CD8-positive, alpha-beta memory T cell (primary cell): ENCODE measurements at regions not wholly inside any gene's neighbourhood (a gene's known extent, or its start where the extent isn't known, plus 50 kb on each side); places are given as distances from the start of the nearest gene placed in this dataset.
A peak's percentile ranks its signal among the peaks of the same experiment; 100 is the strongest.

Experiments
- CTCF ChIA-PET: fragments of 350-600 bp; sonication (Branson Sonifier 250); formaldehyde crosslinking; loops from one replicate; lab custom pipeline; 2021; ENCODE audit warnings: antibody characterized with exemption; lab: Charles Lee
- POLR2A ChIA-PET: fragments of 350-600 bp; sonication (Branson Sonifier 250); formaldehyde crosslinking; loops from one replicate; lab custom pipeline; 2021; ENCODE audit warnings: antibody characterized with exemption; lab: Charles Lee
- DNase-seq, 5 donors: peaks; one replicate each; pipeline versions ENCODE4 v3.0.0 to v3.0.0-alpha.2; 2020 to 2022; ENCODE audit warnings: mixed read lengths in 1 of 5
- H3K27ac ChIP-seq: one replicate; pipeline ENCODE4 v1.7.0; 2013; ENCODE audit warnings: low read depth, mild to moderate bottlenecking, low read length, moderate library complexity
- H3K27me3 ChIP-seq: 2 replicates; pipeline ENCODE4 v1.7.0; 2013; ENCODE audit warnings: low read length, mild to moderate bottlenecking; ENCODE audit not compliant: insufficient read depth, poor library complexity, severe bottlenecking
- H3K36me3 ChIP-seq: 2 replicates; pipeline ENCODE4 v1.7.0; 2013; ENCODE audit warnings: mild to moderate bottlenecking, low read length, moderate library complexity; ENCODE audit not compliant: insufficient read depth
- H3K4me1 ChIP-seq: 2 replicates; pipeline ENCODE4 v1.7.0; 2013; ENCODE audit warnings: mild to moderate bottlenecking, low read length, moderate library complexity; ENCODE audit not compliant: insufficient read depth
- H3K4me3 ChIP-seq: 2 replicates; pipeline ENCODE4 v1.7.0; 2013; ENCODE audit warnings: mild to moderate bottlenecking, low read length
- H3K9me3 ChIP-seq: 2 replicates; pipeline ENCODE4 v1.7.0; 2013; ENCODE audit warnings: mild to moderate bottlenecking, low read length
- H3K27ac Mint-ChIP-seq, 8 donors: one replicate each; pipeline ENCODE4 v1.8.0; 2020 to 2021; ENCODE audit warnings: mixed read lengths in 8 of 8, mild to moderate bottlenecking in 6 of 8, inconsistent platforms in 3 of 8, moderate library complexity in 3 of 8
- H3K27me3 Mint-ChIP-seq, 2 donors: one replicate each; pipeline ENCODE4 v1.8.0; 2020 to 2021; ENCODE audit warnings: mixed read lengths in 2 of 2, mild to moderate bottlenecking in 1 of 2, moderate library complexity in 1 of 2
- H3K36me3 Mint-ChIP-seq, 3 donors: one replicate each; pipeline ENCODE4 v1.8.0; 2020 to 2021; ENCODE audit warnings: mixed read lengths in 3 of 3, inconsistent platforms in 1 of 3, mild to moderate bottlenecking in 1 of 3
- H3K4me1 Mint-ChIP-seq, 3 donors: one replicate each; pipeline ENCODE4 v1.8.0; 2020 to 2021; ENCODE audit warnings: mixed read lengths in 3 of 3, inconsistent platforms in 1 of 3, mild to moderate bottlenecking in 1 of 3
- H3K4me3 Mint-ChIP-seq, 7 donors: one replicate each; pipeline ENCODE4 v1.8.0; 2020 to 2021; ENCODE audit warnings: mixed read lengths in 7 of 7, mild to moderate bottlenecking in 6 of 7, moderate library complexity in 4 of 7, inconsistent platforms in 2 of 7
- H3K9me3 Mint-ChIP-seq, 5 donors: one replicate each; pipeline ENCODE4 v1.8.0; 2020 to 2022; ENCODE audit warnings: mixed read lengths in 5 of 5, mild to moderate bottlenecking in 3 of 5, moderate library complexity in 2 of 5, inconsistent platforms in 1 of 5

DNA sequence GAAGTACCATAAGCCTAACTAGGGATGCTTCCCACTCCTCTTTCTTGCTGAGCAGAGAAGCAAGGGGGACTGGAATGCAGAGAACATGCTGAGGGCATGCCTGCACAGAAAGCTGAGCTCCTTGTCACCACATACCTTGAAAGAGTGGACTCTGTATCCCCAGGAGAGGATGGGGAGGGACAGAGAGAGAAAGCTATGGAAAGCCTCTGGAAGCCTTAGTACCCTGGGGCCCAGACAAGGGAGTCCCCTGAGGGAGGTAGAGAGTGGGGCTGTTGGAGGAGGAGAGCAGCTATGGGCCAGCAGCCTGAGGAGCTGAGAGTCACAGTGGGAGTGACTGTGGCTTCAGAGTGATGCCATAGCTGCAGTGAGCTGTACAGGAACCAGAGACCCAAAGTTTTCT lies 77.9 kb downstream of the RTL9 start:
- H3K27me3 ChIP-seq: no peaks in the 10 kb centered on the region
- H3K4me1 Mint-ChIP-seq: no peaks in the 10 kb centered on the region
- H3K36me3 ChIP-seq: no peaks in the 10 kb centered on the region
- peaks cover 20 to 25% of the 10 kb centered on the region in 2 donors for H3K27me3 Mint-ChIP-seq
- no peaks in the 10 kb centered on the region for H3K9me3 ChIP-seq
- peaks cover 0 to 2% (median 0%) of the 10 kb centered on the region in 5 donors for H3K9me3 Mint-ChIP-seq
- H3K4me1 ChIP-seq: no peaks in the 10 kb centered on the region
- DNase-seq: no peak
- POLR2A ChIA-PET: no interaction called here
- H3K27ac Mint-ChIP-seq: no peak overlapping the region
- CTCF ChIA-PET: no interaction called here
- H3K27ac ChIP-seq: no peak overlapping the region
- no peaks in the 10 kb centered on the region for H3K36me3 Mint-ChIP-seq
- no peak overlapping the region for H3K4me3 ChIP-seq
- no peak overlapping the region for H3K4me3 Mint-ChIP-seq

DNA sequence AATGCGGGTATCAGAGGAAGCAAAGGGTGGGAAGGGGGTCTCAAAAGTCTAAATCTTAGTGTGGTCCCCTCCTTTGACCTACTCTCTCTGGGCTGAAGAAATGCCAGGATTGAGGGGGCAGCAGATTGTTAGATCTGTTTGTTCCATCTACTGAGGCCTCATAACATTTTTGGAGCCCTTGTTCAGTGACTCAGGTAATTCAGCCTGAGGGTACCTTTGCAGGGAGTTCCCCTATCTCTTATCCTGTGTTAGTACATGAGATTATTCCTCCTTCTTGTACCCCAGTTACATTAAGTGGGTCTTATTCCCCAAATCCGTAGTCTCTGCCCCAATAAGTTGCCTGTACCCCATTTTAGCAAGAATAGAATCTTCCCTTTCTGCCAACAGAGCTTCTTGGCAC lies 79.0 kb downstream of the RTL9 start:
- no peaks in the 10 kb centered on the region for H3K4me1 ChIP-seq
- Mint-ChIP-seq H3K4me1 (no peaks in the 10 kb centered on the region), H3K36me3 (no peaks in the 10 kb centered on the region), H3K27ac (no peak overlapping the region), H3K27me3 (peaks cover 17 to 31% of the 10 kb centered on the region in 2 donors), H3K9me3 (peaks cover 0 to 2% (median 0%) of the 10 kb centered on the region in 5 donors), H3K4me3 (no peak overlapping the region)
- H3K27ac ChIP-seq: no peak overlapping the region
- H3K36me3 ChIP-seq: no peaks in the 10 kb centered on the region
- no peaks in the 10 kb centered on the region for H3K27me3 ChIP-seq
- POLR2A ChIA-PET: no interaction called here
- no peak for DNase-seq
- H3K4me3 ChIP-seq: no peak overlapping the region
- CTCF ChIA-PET: no interaction called here
- no peaks in the 10 kb centered on the region for H3K9me3 ChIP-seq

DNA sequence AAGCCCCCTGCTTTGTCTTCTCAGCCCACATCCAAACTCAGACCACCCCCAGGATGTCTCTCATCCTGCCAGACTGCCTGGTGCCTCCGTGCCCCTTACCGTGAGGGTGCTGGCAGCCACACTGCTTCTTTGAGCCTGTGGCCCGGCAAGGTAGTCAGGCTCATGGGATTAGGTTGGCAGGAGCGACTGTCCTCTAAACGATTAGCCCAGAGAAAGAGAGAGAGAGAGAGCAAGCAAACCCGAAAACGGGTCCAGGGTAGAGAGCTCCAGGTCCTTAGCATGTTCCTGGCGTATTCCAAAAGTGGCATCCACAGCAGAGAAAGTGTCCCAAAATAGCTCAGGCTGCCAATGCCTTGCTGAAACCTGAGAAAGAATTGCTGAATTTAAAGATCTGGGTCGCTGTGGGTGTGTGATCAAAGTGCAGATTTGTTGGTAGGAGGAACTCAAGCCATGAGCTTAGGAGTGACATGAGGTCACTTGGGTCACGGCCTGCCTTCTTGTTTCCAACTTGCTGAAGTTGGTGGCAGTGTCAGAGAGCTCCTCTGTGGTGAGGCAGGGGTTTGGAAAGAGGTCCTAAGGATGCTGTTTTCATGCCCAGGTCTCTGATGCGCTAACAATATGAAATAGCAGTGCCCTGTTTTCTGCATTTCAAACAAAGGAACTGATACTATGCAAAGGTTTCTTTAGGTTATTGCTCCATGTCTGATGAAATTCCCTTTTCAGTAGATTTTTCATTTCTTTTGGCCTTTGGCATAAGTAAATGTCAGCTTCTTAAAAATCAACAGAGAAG lies 81.6 kb downstream of the RTL9 start:
- Mint-ChIP-seq H3K9me3 (peaks cover 0 to 2% (median 0%) of the 10 kb centered on the region in 5 donors), H3K27me3 (peaks cover 11 to 31% of the 10 kb centered on the region in 2 donors), H3K36me3 (no peaks in the 10 kb centered on the region), H3K4me1 (no peaks in the 10 kb centered on the region), H3K4me3 (no peak overlapping the region), H3K27ac (no peak overlapping the region)
- DNase-seq: no peak
- no peak overlapping the region for H3K4me3 ChIP-seq
- no peaks in the 10 kb centered on the region for H3K9me3 ChIP-seq
- H3K36me3 ChIP-seq: no peaks in the 10 kb centered on the region
- H3K4me1 ChIP-seq: no peaks in the 10 kb centered on the region
- no peak overlapping the region for H3K27ac ChIP-seq
- CTCF ChIA-PET: no interaction called here
- H3K27me3 ChIP-seq: no peaks in the 10 kb centered on the region
- POLR2A ChIA-PET: no interaction called here

DNA sequence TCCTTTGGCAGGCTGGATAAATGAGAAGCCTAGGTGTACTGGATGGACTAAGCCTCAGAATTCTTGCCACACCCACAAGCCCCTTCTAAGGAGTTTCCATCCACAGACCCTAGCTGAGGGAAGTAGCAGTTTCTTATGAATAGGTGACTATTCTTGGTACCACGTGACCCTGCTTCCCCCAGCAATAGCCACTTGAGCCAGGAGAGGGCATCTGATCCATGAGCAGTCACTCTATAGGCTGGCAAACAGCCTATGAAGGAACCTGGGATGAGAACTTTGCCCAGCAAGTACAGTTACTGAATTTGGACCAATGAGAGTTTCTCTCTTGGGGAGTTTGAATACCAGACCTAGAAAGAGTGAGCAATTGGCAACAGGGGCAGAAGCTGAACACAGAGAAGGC lies 84.0 kb downstream of the RTL9 start:
- no peaks in the 10 kb centered on the region for H3K27me3 ChIP-seq
- Mint-ChIP-seq H3K27ac (no peak overlapping the region), H3K36me3 (no peaks in the 10 kb centered on the region), H3K4me3 (no peak overlapping the region), H3K4me1 (no peaks in the 10 kb centered on the region), H3K9me3 (peaks cover 0 to 2% (median 0%) of the 10 kb centered on the region in 5 donors), H3K27me3 (peaks cover 16 to 32% of the 10 kb centered on the region in 2 donors)
- CTCF ChIA-PET: no interaction called here
- DNase-seq: no peak
- H3K4me1 ChIP-seq: no peaks in the 10 kb centered on the region
- no peaks in the 10 kb centered on the region for H3K9me3 ChIP-seq
- POLR2A ChIA-PET: no interaction called here
- no peak overlapping the region for H3K4me3 ChIP-seq
- H3K36me3 ChIP-seq: no peaks in the 10 kb centered on the region
- no peak overlapping the region for H3K27ac ChIP-seq

DNA sequence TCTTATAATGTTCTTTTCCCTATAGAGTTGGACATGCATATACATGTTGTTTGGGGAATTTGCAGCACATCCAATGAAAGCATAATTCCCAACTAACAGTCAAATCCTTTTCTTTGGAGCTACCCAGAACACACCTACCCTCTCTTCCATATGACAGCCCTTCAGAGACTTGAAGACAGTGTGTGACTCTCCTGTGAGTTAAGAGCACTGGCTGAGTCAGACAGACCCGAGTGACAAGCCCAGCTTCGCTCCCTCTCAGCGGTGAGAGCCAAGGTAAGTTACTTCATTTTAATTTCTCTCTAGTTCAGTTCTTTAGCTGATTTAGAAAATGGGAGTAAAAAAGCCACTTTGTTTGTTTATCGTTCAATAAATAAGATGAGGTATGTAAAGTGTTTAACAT lies 86.3 kb downstream of the RTL9 start:
- Histone ChIP-seq H3K4me3 (no peak overlapping the region), H3K4me1 (no peaks in the 10 kb centered on the region), H3K27me3 (no peaks in the 10 kb centered on the region), H3K27ac (no peak overlapping the region), H3K9me3 (no peaks in the 10 kb centered on the region), H3K36me3 (no peaks in the 10 kb centered on the region)
- POLR2A ChIA-PET: no interaction called here
- no peaks in the 10 kb centered on the region for H3K4me1 Mint-ChIP-seq
- CTCF ChIA-PET: no interaction called here
- no peaks in the 10 kb centered on the region for H3K36me3 Mint-ChIP-seq
- H3K9me3 Mint-ChIP-seq: no peaks in the 10 kb centered on the region
- DNase-seq: no peak
- no peak overlapping the region for H3K27ac Mint-ChIP-seq
- H3K27me3 Mint-ChIP-seq: peaks cover 13 to 32% of the 10 kb centered on the region in 2 donors
- no peak overlapping the region for H3K4me3 Mint-ChIP-seq

DNA sequence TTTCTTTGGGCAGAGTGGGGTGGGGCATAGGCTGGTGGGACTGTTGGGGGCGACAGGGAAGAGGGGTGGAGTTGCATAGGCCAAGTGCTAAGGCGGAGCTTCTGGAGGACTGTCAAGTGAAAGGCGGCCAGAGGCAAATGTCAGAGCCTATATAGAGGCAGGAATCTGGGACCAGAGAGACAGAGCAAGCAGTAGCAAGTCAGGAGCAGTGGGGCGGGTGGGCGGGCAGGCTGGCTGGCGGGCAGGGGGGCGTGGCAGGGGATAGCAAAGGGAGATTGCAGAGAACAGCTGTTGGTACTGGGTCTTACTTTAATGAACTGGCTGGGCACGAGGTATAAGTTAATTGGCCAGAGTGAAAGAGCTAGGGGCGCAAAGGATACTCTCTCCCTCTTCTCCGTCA lies 89.8 kb downstream of the RTL9 start:
- H3K4me1 Mint-ChIP-seq: no peaks in the 10 kb centered on the region
- Histone ChIP-seq H3K4me1 (no peaks in the 10 kb centered on the region), H3K36me3 (no peaks in the 10 kb centered on the region), H3K27ac (no peak overlapping the region), H3K27me3 (no peaks in the 10 kb centered on the region), H3K4me3 (no peak overlapping the region), H3K9me3 (no peaks in the 10 kb centered on the region)
- ChIA-PET CTCF (interaction anchor here (1.2 kb wide), 1 partner anchor 291 kb away, joined by 3 read pairs; no protein-coding TSS in a partner anchor), POLR2A (no interaction called here)
- H3K27ac Mint-ChIP-seq: no peak overlapping the region
- H3K36me3 Mint-ChIP-seq: no peaks in the 10 kb centered on the region
- H3K4me3 Mint-ChIP-seq: no peak overlapping the region
- no peaks in the 10 kb centered on the region for H3K9me3 Mint-ChIP-seq
- no peak for DNase-seq
- H3K27me3 Mint-ChIP-seq: peaks cover 14 to 20% of the 10 kb centered on the region in 2 donors

DNA sequence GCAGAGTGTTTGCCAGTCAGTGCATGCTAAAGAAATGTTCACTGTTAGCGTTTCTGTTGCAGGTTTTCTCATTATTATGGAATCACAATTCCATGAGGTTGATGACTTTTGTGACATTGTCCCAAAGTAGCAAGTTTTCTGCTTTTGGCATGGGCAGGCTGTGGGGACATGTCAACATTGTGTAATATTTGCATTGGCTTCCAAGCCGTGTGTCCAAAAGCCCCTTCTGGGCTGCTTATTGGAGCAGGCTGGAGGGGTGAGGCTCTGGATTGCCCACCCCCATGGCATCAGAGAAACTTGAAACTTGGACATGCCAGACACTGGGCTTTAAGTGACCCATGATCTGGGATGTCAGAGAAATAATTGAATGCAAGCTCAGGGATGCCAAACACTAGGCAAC lies 90.7 kb downstream of the RTL9 start:
- no peaks in the 10 kb centered on the region for H3K9me3 Mint-ChIP-seq
- Histone ChIP-seq H3K4me1 (no peaks in the 10 kb centered on the region), H3K9me3 (no peaks in the 10 kb centered on the region), H3K27ac (no peak overlapping the region), H3K36me3 (no peaks in the 10 kb centered on the region), H3K27me3 (no peaks in the 10 kb centered on the region), H3K4me3 (no peak overlapping the region)
- DNase-seq: no peak
- H3K4me1 Mint-ChIP-seq: no peaks in the 10 kb centered on the region
- no peaks in the 10 kb centered on the region for H3K36me3 Mint-ChIP-seq
- no peak overlapping the region for H3K27ac Mint-ChIP-seq
- H3K27me3 Mint-ChIP-seq: peaks cover 14 to 20% of the 10 kb centered on the region in 2 donors
- CTCF ChIA-PET: no interaction called here
- H3K4me3 Mint-ChIP-seq: no peak overlapping the region
- POLR2A ChIA-PET: no interaction called here

DNA sequence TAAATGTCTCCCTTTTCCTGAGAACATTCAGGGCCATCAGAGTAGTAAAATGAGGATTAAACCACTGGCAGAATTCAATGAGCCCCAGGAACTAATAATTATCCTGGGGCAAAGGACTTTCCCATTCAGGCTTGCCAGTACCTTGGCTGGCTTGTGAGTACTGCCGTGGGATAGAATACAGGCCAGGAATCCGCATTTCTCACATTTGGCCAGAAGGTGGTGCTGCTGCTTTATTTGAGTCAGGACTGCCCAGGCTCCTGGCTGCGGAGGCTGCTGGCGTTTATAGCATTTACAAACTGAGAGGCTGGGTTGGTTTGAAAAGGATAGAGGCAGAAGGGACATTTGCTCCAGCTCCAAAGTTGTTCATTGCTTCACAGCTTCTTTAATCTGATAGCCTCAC lies 91.4 kb downstream of the RTL9 start:
- Mint-ChIP-seq H3K36me3 (no peaks in the 10 kb centered on the region), H3K4me1 (no peaks in the 10 kb centered on the region), H3K4me3 (no peak overlapping the region), H3K9me3 (no peaks in the 10 kb centered on the region), H3K27ac (no peak overlapping the region), H3K27me3 (peaks cover 14 to 17% of the 10 kb centered on the region in 2 donors)
- Histone ChIP-seq H3K9me3 (no peaks in the 10 kb centered on the region), H3K27ac (no peak overlapping the region), H3K4me3 (no peak overlapping the region), H3K4me1 (no peaks in the 10 kb centered on the region), H3K27me3 (no peaks in the 10 kb centered on the region), H3K36me3 (no peaks in the 10 kb centered on the region)
- CTCF ChIA-PET: no interaction called here
- peak; percentile 10 to 59 (median 25) for DNase-seq
- POLR2A ChIA-PET: no interaction called here
